GM21717 (cell line): ENCODE measurements at regions not wholly inside any gene's neighbourhood (a gene's known extent, or its start where the extent isn't known, plus 50 kb on each side); places are given as distances from the start of the nearest gene placed in this dataset.
A peak's percentile ranks its signal among the peaks of the same experiment; 100 is the strongest.
"Not testable (repeated sequence)": the region's sequence is repeated elsewhere in the genome, so short reads cannot be mapped to it uniquely, and the experiment has no call there.

ENCODE experiments used
- ATAC-seq: cut with Tn5 transposase; IDR thresholded peaks from one replicate; pipeline ENCODE4 v1.9.1; 2021; ENCODE audit warnings: mild to moderate bottlenecking, moderate library complexity; ENCODE audit not compliant: unreplicated experiment

- no peak for ATAC-seq
These were observed 98.8 kb upstream of the DPH5 start for GRCh38 chr1:101124405-101124804.

DNA sequence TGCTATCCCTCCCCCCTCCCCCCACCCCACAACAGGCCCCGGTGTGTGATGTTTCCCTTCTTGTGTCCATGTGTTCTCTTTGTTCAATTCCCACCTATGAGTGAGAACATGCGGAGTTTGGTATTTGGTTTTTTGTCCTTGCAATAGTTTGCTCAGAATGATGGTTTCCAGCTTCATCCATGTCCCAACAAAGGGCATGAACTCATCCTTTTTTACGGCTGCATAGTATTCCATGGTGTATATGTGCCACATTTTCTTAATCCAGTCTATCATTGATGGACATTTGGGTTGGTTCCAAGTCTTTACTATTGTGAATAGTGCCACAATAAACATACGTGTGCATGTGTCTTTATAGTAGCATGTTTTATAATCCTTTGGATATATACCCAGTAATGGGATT, 98.3 kb upstream of the DPH5 start:
- ATAC-seq = not testable (repeated sequence)

DNA sequence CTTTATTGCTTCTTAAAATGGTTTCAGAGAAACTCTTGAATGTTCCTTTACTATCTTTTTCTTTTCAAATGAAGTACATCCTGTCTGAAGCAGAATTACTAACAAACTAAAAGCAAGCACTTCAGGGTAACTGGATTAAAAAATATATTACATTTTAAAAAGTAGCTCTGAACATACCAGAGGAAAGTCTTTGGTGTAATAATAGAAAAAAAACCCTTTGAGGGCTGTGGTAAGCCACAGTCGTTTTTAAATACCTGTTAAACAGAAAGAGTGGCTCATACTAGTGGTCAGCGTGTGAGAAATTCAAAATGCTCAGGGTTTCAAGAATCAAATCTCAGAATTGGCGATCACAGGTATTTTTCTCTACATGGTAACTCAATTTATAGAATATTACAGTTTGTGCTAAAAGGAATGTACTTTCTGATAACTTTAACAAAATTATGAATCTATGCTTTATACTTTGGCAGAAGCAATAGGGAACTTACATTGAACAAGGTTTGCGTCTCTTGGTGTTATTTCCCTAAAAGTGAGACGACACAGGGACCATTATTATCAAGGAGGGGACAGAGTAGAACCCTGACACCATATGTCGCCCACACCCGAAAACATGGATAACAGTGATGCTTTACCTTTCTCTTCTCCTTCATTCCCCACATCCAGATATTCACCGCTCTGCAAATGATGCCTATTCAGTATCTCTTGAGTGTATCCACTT, 97.0 kb upstream of the DPH5 start:
- ATAC-seq = peak; percentile 80

DNA sequence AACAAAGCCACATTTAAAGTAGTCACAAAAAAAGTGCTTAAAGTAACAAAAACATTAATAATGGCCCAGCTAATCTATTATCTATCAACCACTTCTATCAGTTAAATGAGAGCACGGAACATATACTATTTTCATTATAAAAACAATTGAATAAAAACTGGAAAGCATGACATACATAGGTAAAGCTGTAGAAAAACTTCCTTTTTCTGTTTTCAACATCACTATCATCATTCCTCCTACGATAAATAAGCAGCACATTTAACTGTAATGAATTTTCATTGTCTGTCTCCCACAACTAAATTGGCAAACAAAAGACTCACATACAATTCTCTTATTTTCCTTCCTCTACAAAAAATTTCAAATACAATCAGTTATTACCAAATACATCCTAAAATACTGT, 96.4 kb upstream of the DPH5 start:
- ATAC-seq = no peak

- ATAC-seq = no peak
These were observed 95.9 kb upstream of the DPH5 start for GRCh38 chr1:101121504-101121903.

DNA sequence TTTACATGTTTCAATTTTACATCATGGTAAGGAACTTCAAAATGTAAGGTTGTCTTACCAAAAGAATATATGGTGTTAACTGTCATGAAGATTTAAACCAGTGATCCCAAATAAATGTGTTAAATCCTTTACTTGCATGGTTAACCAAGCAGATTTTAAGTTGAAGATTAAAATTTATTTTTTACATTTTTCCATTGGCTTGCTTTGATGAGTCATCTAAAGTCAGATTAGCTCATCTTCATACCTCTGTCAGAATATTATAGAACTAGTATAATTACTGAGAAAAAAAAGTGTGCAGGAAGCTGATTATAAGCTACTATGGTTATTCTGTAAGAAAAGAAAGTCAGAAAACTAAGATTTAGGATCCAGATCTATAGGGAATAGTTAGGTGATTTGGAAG, 95.3 kb upstream of the DPH5 start:
- no peak for ATAC-seq

GRCh38 chr1:101119289-101119688, 93.7 kb upstream of the DPH5 start:
- ATAC-seq = no peak

DNA sequence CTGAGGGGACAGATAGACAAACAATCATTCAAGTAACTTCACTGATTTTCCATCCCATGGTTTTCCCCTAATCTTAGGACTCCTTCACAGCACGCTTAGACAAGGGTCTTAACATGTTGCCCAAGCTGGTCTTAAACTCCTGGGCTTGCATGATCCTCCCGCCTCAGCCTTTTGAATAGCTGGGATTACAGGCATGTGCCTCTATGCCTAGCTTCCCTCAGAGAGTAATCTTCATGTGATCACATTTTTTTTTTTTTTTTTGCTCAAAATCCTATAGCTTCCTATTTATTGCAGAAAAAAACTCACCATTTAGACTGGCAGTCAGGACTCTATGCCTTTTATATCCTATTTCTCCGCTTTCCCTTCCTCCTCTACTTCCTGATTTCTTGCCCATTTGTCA, 90.4 kb upstream of the DPH5 start:
- no peak for ATAC-seq

DNA sequence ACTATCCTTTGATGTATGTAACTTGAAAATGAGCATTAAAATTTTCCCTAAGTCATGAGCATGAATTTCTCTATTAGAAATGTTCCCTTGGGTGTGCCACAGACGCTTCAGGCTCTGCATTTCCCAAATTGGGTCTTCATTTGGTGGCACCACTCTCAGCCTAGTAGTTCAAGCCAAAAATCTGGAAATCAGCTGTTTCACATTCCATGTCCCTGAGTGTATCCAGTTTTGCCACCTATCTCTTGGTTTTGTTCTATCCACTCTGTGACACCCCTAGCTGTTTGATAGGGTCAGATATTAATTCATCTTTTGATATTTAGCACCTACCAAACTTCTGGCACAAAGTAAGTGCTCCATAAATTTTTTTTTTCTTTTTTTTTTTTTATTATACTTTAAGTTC, 89.5 kb upstream of the DPH5 start:
- no peak for ATAC-seq

- not testable (repeated sequence) for ATAC-seq
These were observed 88.5 kb upstream of the DPH5 start for GRCh38 chr1:101114128-101114527.

- peak; percentile 92 for ATAC-seq
These were observed 86.6 kb upstream of the DPH5 start for GRCh38 chr1:101112051-101112780.

DNA sequence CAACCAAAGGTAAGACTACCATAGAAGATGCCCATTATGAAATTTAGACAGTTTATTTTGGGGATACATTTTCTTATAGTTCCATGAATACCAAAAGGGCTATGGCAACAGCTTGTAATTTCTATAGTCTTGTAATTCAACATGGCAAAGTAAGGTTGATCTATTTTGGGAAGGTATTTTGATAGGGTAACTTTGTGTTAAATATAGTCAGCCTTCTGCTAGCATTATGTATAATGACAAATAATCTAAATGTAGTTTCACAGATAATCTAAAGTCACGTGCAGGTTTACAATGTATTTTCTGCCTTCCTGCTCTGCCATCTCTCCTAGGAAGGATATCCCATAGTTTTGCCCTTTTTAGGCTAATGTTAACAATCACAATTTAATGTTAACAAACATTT, 85.9 kb upstream of the DPH5 start:
- ATAC-seq = no peak

DNA sequence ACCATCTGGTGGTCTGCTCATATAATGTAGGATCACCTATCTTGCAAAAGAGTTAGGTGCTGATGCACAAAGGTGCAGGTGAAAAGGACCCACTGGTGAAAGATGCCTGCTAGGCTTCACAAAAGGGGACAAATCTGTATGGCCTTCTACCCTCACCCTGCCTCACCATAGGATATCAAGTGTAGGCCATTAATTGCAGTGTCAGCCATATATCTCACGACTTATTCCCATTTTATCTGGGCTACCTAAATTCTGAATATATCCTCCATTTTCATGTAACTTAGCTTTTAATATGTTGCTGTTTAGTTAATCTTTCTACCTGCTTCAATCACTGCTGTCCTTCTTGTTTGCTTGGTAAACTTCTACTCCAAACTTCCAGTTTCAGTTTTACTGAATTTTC, 84.2 kb upstream of the DPH5 start:
- no peak for ATAC-seq

DNA sequence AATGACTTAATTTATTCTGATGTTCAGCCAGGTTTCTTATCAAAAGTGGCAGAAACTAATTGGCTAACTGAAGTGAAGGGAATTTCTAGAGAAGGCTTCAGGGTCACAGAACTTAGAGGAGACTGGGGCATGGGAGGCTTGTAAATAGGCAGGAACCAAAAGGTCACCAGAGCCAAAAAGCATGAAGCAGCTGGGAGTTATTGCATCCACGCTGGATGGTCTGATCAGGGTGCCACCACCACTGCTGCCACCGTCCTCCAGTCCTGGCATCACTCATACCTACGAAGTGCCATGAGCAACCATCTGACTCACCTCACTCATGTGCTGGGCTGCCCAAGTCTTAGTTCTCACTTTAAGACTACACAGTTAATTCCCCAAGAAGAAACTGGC, 82.5 kb upstream of the DPH5 start:
- ATAC-seq = no peak

DNA sequence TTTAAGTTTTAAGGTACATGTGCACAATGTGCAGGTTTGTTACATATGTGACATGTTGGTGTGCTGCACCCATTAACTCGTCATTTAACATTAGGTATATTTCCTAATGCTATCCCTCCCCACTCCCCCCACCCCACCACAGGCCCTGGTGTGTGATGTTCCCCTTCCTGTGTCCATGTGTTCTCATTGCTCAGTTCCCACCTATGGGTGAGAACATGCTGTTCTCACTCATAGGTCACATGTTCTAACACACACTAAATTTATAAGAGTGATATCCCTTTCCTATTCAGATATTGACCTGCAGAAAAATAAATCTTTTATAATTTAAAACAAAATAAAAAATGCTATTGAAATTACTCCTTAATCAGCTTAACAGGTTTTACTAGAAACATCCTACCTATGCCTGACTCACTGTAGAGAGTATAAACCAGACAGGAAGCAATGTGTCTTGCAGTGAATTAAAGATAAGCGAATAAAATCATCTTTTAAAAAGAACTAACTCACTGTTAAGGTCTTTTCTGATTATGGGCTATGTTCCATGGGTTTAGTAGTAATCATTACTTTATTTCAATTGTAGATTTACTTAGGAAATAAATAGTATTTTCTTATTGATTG, 82.0 kb upstream of the DPH5 start:
- ATAC-seq = no peak

DNA sequence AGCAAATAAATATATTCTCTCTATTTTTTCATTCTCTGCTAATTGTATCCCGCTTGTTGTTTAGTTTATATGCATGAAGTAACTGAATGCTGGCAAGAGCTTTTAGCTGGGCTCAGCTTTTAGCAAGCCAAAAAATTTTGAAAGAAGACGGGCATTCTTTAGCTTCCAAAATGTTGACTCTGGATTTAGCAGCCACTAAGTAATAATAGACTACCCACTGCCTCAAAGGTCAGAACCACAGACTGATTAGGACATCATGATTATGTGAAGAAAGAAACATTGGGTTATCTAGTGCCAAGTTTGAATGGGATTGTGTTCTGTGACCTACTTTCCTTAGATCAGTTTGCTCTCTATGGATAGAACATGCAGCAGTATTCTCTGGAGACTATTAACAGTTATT, 80.3 kb upstream of the DPH5 start:
- ATAC-seq = no peak

DNA sequence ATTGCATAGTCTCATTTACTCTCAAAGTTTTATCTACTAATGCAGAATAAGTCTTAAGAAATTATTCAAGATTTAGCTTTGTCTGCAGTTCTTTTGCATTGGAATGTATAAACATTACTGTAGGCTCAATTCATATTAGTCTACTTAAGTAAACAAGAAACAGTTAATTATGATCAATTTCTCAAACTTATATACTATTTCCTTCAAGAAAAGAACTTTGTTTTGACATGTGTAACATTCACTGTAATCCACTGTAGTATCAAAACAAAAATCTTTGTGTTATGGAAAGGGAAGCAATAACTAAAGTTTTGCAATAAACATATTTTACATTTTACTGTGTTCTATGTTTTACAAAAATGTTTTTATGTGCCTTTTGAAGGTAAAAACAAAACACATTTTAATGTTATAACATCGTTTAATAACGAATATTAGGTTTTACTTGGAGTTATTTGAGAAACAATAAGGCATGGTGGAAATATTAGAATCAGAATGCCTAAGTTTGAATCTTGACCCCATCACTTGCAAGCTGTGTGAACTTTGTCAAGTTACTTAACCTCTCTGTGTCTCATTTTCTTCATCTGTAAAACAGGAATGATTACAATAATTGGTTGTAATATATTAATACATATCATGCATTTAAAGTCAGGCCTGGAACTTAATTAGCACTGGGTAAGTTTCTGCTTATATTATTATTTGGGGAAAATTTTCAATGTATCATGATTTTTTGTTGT, 77.0 kb upstream of the DPH5 start:
- no peak for ATAC-seq

DNA sequence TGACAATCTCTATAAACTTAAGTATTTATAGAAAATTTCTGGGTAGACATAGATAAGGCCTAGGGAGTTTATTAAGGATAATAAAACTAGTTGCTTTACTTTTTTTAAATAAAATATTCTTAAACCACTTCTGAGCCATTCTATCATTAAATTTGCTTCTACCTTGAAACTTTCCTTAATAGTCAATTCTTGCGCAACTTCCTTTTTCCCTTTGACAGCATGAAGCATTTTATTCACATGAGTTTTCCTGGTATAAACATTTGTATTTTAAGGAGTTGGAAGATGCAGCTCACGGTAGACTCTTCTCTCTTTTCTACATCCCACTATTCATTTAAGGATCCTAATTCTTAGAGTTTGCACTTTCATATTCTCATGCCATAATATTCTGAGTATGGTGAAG, 75.8 kb upstream of the DPH5 start:
- no peak for ATAC-seq

GRCh38 chr1:101100674-101101073, 75.1 kb upstream of the DPH5 start:
- ATAC-seq = no peak

DNA sequence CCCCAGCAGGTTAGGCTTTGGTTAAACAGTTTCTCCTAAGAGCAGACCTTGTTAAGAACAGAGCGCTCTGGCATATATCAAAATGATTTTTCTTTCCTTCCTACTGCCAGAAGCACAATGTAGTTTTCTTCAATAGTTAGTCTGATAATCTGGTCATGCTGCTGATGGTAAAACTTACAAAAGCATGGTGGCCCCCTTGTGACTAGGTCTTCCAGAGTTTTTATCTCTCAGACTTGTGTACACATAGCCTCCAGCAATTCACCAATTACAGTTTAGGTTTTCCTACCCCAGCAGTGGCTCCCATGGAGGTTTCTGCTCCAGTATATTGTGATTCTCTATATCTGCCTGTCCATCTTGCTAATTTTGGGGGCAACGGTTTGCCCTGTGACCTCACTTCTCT, 73.3 kb upstream of the DPH5 start:
- no peak for ATAC-seq

GRCh38 chr1:101098327-101098726, 72.7 kb upstream of the DPH5 start:
- ATAC-seq = no peak
